ENCODE measurements at regions not wholly inside any gene's neighbourhood (a gene's known extent, or its start where the extent isn't known, plus 50 kb on each side); places are given as distances from the start of the nearest gene placed in this dataset.

DNA sequence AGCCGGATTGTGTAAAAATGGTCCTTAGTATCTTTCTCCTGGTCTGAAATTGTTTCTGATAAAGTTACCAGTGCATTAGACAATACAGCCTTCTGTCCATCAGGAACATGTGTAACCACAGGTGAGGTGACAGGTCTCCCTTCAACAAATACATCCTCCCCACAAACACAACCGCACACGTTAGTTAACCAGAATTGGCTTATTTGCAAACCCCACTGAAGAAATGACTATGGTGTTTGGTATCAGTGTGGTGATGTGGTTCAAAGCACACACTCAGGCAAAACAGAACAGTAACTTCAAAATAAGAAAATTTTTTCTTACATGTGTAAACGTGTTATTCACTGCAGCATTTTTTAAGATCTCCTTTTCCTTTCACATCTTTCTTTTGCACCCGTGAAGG, 517.2 kb upstream of the NR5A2 start:
- DNase-seq: no peak
- H3K27ac ChIP-seq: no peak overlapping the region
- no peaks in the 10 kb centered on the region for H3K9me3 ChIP-seq
- H3K4me3 ChIP-seq: no peak overlapping the region
- H3K4me1 ChIP-seq: no peaks in the 10 kb centered on the region
- TF ChIP-seq, protein P1, sequence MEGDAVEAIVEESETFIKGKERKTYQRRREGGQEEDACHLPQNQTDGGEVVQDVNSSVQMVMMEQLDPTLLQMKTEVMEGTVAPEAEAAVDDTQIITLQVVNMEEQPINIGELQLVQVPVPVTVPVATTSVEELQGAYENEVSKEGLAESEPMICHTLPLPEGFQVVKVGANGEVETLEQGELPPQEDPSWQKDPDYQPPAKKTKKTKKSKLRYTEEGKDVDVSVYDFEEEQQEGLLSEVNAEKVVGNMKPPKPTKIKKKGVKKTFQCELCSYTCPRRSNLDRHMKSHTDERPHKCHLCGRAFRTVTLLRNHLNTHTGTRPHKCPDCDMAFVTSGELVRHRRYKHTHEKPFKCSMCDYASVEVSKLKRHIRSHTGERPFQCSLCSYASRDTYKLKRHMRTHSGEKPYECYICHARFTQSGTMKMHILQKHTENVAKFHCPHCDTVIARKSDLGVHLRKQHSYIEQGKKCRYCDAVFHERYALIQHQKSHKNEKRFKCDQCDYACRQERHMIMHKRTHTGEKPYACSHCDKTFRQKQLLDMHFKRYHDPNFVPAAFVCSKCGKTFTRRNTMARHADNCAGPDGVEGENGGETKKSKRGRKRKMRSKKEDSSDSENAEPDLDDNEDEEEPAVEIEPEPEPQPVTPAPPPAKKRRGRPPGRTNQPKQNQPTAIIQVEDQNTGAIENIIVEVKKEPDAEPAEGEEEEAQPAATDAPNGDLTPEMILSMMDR (IDR thresholded peaks at IDR 0.05): no peak
- no peak overlapping the region for H3K9ac ChIP-seq (ENCODE audit: low read depth in 2 of 2, low read length in 2 of 2)
- H3K36me3 ChIP-seq: no peaks in the 10 kb centered on the region
- no peaks in the 10 kb centered on the region for H3K27me3 ChIP-seq
- intact Hi-C loops (cut with DNase I): no loop called here

DNA sequence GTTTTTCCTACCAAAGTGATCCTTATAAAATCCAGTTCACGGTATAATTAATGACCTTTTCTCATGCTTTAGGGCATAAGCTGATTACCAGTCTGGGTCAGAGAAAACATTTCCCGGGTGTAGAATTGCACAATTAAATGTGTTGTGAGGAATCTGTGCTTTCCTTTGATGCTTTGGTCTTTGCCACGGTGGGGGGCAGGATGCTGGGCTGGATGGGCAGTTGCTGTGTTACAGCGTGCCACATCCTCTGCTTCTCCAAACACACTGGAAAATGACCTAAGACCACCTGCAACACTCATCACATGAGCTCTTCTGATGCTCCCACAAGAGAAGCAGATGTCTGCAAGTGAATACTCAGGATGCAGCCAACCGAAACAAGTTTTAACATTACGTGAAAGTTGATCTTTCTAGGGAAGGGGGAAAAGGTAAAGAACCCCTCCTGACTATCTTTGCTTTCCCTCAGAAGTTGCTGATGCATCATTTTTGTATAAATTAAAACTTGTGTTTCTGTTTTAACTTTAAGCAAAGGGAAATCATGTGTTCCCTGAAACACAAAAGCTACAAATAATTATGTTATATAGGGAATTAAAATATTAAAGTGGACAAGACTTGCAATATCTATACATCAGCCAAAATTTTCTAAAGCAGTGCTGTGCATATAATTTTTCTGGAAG, 515.3 kb upstream of the NR5A2 start:
- intact Hi-C loops (cut with DNase I): no loop called here
- no peak for DNase-seq
- Histone ChIP-seq H3K4me3 (no peak overlapping the region), H3K27me3 (no peaks in the 10 kb centered on the region), H3K9me3 (no peaks in the 10 kb centered on the region), H3K27ac (no peak overlapping the region), H3K36me3 (no peaks in the 10 kb centered on the region), H3K4me1 (no peaks in the 10 kb centered on the region), H3K9ac (ENCODE audit: low read depth in 2 of 2, low read length in 2 of 2) (no peak overlapping the region)
- TF ChIP-seq, protein P1 (IDR thresholded peaks at IDR 0.05): no peak

DNA sequence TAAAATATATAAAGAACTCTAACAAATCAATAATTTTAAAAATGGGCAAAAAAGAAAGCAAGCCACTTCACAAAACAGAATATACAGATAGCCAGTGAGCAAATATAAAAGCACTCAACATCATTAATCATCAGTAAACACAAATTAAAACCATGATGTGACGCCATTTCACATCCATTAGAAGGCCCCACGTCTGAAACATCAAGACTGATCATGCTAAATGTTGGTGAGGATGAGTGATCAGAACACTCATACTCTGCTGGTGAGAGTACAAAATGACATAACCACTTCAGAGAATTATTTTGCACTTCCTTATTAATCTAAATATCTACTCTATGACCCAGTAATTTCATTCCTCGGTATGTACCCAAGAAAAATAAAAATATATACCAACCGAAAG, 512.2 kb upstream of the NR5A2 start:
- H3K36me3 ChIP-seq: no peaks in the 10 kb centered on the region

DNA sequence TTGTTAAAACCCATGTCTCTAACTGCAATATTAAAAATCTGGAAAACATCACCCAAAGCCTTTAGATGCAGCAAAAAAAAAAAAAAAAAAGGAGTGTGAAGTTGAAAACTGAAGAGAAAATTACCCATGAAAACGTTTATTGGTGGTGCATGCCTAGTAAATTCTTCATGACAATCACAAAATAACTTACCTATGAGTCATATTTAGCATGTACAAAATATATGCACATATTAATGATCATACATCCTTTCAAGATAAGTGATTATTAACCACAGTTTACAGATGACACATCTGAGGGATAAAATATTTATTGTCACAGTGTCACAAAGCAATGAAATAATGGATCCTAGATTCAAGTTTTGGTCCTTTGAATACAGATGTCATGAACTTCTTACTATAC, 505.2 kb upstream of the NR5A2 start:
- no peaks in the 10 kb centered on the region for H3K36me3 ChIP-seq
- no peaks in the 10 kb centered on the region for H3K4me1 ChIP-seq
- H3K4me3 ChIP-seq: no peak overlapping the region
- TF ChIP-seq, protein P1 (IDR thresholded peaks at IDR 0.05): no peak
- H3K9ac ChIP-seq (ENCODE audit: low read depth in 2 of 2, low read length in 2 of 2): no peak overlapping the region
- intact Hi-C loops (cut with DNase I): no loop called here
- H3K27ac ChIP-seq: no peak overlapping the region
- H3K9me3 ChIP-seq: no peaks in the 10 kb centered on the region
- no peaks in the 10 kb centered on the region for H3K27me3 ChIP-seq
- no peak for DNase-seq

More for the DNA sequence above, 512.2 kb upstream of the NR5A2 start:
- no peaks in the 10 kb centered on the region for H3K4me1 ChIP-seq
- no peaks in the 10 kb centered on the region for H3K27me3 ChIP-seq
- H3K4me3 ChIP-seq: no peak overlapping the region
- no peak overlapping the region for H3K9ac ChIP-seq (ENCODE audit: low read depth in 2 of 2, low read length in 2 of 2)
- H3K27ac ChIP-seq: no peak overlapping the region
- TF ChIP-seq, protein P1 (IDR thresholded peaks at IDR 0.05): no peak
- intact Hi-C loops (cut with DNase I): no loop called here
- no peaks in the 10 kb centered on the region for H3K9me3 ChIP-seq
- DNase-seq: no peak

DNA sequence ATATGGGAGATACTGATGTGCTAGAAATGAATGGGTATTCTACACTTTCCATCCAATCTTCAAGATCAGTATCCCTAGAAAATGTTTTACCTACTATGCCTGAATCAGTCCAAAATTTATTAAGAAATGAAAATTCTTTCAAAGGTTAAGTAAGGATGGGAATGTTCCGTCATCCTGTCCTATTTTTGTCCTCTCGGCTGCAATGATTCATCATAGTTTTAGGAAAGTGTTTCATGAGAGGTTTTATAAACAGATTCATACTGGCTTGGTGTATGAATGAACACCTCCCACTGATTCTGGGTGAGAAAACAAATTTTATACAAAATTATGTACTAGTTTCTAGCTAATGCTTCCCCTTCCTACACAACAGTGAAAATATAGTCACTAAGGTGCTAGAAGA, 504.6 kb upstream of the NR5A2 start:
- TF ChIP-seq, protein P1 (IDR thresholded peaks at IDR 0.05): no peak
- intact Hi-C loops (cut with DNase I): no loop called here

More for the DNA sequence above, 504.6 kb upstream of the NR5A2 start:
- Histone ChIP-seq H3K9ac (ENCODE audit: low read depth in 2 of 2, low read length in 2 of 2) (no peak overlapping the region), H3K4me3 (no peak overlapping the region), H3K4me1 (no peaks in the 10 kb centered on the region), H3K9me3 (no peaks in the 10 kb centered on the region), H3K27ac (no peak overlapping the region), H3K27me3 (no peaks in the 10 kb centered on the region), H3K36me3 (no peaks in the 10 kb centered on the region)
- DNase-seq: no peak

All from colonic mucosa (tissue), 4 donors.